Activated naive CD4-positive, alpha-beta T cell treated with anti-CD3 and anti-CD28 coated beads, Interleukin-2, amount 50 U/mL, for 16 hours (primary cell): ENCODE measurements at regions not wholly inside any gene's neighbourhood (a gene's known extent, or its start where the extent isn't known, plus 50 kb on each side); places are given as distances from the start of the nearest gene placed in this dataset.
"Not testable (repeated sequence)": the region's sequence is repeated elsewhere in the genome, so short reads cannot be mapped to it uniquely, and the experiment has no call there.

ENCODE experiments used
- DNase-seq: peaks from one replicate; pipeline ENCODE4 v3.0.0-alpha.2; 2020

- DNase-seq, result not testable (repeated sequence)
These were observed 154.9 kb upstream of the PLGLB2 start for GRCh38 chr2:87592974-87593373.

- DNase-seq, result peak; percentile 39
These were observed 153.9 kb upstream of the PLGLB2 start for GRCh38 chr2:87593784-87594610.

DNA sequence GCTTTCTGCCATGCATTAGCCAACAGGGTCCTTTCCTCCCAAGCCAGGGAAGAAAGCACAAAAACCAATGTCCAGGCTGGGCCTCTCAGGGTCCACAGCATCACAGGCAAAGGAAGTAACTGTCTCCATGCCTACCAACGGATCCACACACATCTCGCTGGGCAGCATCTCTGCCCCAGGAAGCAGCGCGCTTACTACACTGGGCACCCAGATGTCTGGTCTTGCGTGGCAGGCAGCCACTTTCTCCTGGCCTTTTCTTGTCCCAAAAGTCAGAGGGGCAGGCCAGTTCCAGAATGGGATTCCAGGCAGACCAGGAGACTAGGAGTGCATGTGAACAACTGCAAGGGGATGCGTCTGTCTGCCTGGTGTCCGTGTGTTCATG lies 153.3 kb upstream of the PLGLB2 start:
- DNase-seq, result not testable (repeated sequence)

DNA sequence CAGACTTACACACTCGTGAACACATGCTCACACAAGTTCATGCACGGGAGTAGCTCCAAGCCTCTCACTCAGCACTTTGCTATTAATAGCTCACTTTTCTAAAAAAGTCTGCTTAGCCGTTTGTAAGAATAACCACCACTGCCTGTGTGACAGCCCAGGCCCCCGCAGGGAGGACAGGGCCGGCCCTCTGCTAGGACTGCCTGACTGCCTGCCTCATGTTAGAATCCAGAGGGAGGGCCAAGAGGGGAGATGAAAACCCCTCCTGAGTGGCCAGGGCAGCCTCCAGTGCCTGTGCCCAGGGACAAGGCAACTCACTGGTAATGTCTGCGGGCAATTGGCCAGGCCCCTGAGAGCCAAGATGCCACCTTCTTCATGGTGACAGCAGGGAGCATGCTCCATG lies 152.9 kb upstream of the PLGLB2 start:
- not testable (repeated sequence) for DNase-seq

- not testable (repeated sequence) for DNase-seq
These were observed 146.9 kb upstream of the PLGLB2 start for GRCh38 chr2:87600961-87601360.

GRCh38 chr2:87602118-87602517 lies 145.8 kb upstream of the PLGLB2 start:
- DNase-seq, result not testable (repeated sequence)

- not testable (repeated sequence) for DNase-seq
These were observed 145.2 kb upstream of the PLGLB2 start for GRCh38 chr2:87602728-87603127.

- not testable (repeated sequence) for DNase-seq
These were observed 144.2 kb upstream of the PLGLB2 start for GRCh38 chr2:87603418-87604278.

GRCh38 chr2:87604279-87604818 lies 143.5 kb upstream of the PLGLB2 start:
- DNase-seq, result not testable (repeated sequence)

GRCh38 chr2:87604980-87605379 lies 142.9 kb upstream of the PLGLB2 start:
- not testable (repeated sequence) for DNase-seq

- DNase-seq, result not testable (repeated sequence)
These were observed 139.3 kb upstream of the PLGLB2 start for GRCh38 chr2:87608377-87609166.

DNA sequence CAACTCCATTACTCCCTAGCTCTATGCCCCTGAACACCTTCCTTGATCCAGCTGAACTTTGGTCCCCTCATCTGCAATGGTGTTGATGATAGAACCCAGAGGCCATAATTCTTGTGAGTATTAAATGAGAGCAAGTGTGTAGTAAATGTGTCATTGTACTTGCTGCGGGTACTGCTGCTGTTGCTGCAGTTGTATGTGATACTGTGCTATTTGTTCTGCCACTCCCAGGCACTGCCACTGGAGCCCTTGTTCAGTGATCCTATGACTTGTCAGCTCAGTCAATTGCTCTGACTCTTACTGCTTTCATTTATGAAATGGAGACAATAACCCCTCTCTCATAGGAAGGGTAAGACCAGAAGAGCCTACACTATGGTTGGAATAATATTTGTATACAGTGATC lies 136.9 kb upstream of the PLGLB2 start:
- not testable (repeated sequence) for DNase-seq

DNA sequence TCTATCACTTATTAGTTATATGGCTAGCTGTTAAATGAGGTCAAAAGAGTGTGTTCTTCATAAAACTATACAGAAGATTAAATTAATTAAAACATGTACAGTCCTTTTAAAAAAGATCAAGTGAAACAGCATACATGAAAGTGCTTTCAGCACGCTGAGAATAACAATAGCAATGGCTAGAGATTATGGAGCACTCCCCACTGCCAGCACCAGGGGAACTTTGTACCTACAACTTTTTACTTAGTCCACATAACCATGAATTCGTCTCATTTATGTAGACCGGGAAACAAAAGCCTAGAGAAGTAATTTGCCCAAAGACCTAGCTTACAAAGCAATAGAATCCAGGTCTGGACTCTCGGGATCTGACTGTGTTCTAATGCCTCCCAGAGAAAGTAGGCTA lies 136.5 kb upstream of the PLGLB2 start:
- DNase-seq, result not testable (repeated sequence)

DNA sequence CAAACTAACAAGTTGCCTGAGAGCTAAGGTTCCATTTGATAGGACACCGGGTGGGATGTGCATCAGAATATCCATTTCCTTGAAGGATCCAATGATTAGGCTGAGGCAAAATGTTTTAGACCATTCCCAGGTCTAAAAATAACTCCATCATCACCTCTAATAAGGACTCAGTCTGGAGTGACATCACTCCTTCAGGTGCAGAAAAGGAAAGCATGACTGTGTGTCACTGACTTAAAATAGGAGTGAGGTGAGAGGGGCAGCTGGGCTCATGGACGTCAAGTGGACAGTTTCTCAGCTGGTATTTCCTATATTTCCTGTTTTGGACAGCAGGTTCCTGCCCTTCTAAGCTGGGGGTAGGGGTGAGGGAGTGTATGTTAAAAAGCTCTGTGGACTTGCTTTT lies 135.9 kb upstream of the PLGLB2 start:
- not testable (repeated sequence) for DNase-seq

DNA sequence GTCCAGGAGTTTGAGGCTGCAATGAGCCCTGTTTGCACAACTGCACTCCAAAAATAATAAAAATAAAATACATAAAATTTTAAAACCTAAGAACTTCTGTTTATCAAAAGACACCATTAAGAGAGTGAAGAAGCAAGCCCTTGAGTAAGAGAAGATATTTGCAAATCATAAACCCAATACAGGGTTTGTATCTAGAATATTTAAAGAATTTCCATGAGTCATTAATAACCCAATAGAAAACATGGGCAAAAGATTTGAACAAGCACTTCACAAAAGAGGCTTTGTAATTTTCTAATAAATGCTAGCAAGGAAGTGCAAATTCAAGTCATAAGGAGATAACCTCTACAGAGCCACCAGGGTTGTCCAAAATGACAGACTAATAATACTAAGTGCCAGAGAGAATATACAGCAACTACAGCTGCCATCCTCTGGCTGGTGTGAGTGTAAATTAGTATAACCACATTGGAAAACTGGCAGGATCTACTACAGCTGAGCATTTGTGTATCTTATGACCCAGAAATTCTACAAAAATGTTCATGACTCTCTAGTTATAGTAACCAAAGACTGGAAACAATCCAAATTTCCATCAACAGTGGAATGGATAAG lies 133.0 kb upstream of the PLGLB2 start:
- not testable (repeated sequence) for DNase-seq

DNA sequence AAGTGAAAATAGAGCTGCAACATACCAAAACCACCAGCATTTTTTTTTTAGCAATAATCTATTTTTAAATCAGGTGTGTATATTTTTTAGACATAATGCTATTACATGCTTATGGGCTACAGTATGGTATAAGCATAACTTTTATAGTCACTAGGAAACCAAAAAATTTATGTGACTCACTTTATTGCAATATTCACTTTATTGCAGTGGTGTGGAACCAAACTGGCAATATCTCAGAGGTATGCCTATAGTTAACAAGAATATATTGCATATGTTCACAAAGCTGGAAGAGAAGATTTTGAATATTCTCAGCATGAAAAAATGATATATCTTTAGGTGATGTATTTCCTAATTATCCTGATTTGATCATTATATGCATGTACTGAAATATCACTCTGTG lies 128.8 kb upstream of the PLGLB2 start:
- DNase-seq, result not testable (repeated sequence)

DNA sequence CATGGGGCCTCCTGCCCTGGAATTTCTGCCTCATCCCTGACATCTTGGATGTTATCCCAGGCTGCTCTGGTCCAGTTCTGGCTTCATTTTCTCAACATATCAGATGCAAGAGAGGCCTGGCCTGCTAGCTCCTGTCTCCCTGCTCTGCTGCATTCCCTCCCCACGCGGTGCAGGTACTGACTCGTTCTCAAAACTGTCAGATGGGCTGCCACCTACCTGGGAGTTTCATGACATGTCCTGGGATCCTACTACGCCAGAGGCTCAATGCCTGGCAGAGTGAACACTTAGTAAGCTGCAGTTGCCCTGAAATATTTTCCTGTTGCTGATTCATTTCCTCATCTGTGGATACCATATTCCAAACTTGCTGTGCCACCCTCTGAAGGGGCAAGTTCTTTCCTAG lies 126.7 kb upstream of the PLGLB2 start:
- not testable (repeated sequence) for DNase-seq

DNA sequence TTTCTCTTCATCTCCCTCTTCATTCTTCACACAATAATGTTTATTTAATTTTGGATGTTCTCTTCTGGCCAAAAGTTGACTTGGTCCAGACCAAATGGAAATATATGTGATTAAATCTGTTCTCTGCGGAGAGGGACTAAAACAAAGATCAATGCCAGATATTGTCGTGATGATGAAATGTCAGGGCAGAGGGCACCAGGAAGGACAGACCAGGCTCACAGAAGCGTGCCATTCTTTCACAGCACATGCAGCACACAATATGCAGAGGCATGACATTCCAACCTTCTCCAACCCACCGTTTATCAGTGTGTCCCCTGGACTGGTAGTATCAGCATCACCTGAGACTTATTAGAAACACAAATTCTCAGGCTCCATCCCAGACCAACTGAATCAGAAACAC lies 125.2 kb upstream of the PLGLB2 start:
- DNase-seq, result not testable (repeated sequence)

DNA sequence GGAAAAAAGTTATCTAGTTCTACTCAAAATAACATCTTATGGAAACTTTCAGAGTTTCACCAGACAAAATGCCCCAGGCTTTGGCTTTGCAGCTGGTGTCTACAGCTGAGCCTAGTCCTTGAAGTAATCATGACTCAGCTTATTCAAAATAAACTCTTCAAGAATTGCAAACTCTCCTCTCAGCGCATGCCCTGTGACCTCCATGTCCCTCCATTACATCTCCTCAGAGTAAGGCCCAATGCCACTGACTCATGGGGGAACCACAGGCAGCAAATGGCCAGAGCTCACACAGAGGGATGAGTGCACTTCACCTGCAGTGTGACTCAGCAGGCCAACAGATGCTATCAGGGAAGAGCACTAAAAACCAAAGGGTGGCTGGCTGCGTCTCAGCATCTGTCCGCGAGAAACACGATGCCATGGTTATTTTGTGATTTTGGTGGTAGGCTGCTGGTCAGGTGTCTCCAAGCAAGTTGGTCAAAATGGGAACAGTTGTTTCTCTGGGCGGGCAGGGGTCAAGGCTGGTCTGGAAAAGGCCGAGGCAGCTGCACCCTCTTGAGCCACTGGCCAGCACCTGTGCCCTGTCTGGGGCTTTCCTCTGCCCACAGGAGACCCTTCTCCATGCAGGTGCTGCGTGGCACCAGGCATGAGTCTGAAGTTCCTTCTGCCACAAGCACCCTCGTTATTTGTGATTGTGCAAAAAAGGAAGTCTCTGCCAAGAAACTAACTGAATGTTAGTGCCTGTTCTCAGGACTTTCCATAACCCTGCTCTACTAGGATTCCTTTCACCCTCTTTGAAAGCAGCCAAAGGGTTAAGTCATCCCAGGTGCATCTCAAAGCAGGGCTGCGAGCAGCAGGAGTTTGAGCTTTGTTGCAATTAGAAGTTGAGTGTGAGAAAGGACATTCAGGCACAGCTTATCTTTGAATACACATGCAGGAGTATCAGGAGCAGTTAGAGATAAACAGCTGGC lies 118.1 kb upstream of the PLGLB2 start:
- peak; percentile 19 for DNase-seq

- not testable (repeated sequence) for DNase-seq
These were observed 117.0 kb upstream of the PLGLB2 start for GRCh38 chr2:87630892-87631291.

- DNase-seq, result peak; percentile 23
These were observed 116.5 kb upstream of the PLGLB2 start for GRCh38 chr2:87631402-87631801.
